Upper lobe of left lung (tissue), 6 donors: ENCODE measurements at regions not wholly inside any gene's neighbourhood (a gene's known extent, or its start where the extent isn't known, plus 50 kb on each side); places are given as distances from the start of the nearest gene placed in this dataset.

ENCODE experiments used
- ATAC-seq, 2 donors: fragments of 200-7000 bp; cut with Tn5 transposase; one replicate each; pipeline ENCODE4 v1.9.1; 2022; ENCODE audit warnings: mild to moderate bottlenecking in 2 of 2, moderate library complexity in 2 of 2; ENCODE audit not compliant: low FRiP score in 2 of 2
- DNase-seq, 2 donors: peaks; one replicate each; pipeline ENCODE4 v3.0.0-alpha.2; 2019 to 2020
- H3K27ac ChIP-seq, 4 donors: fragments of 200-600 bp; sonication (generic); one replicate each; pipeline ENCODE4 v1.5.1; 2016 to 2019
- H3K27me3 ChIP-seq, 4 donors: fragments of 200-600 bp; sonication (generic); one replicate each; pipeline ENCODE4 v1.5.1; 2017 to 2019
- H3K36me3 ChIP-seq, 4 donors: fragments of 200-600 bp; sonication (generic); one replicate each; pipeline ENCODE4 v1.5.1; 2016 to 2019
- H3K4me1 ChIP-seq, 4 donors: fragments of 200-600 bp; sonication (generic); one replicate each; pipeline ENCODE4 v1.5.1; 2018 to 2019
- H3K4me3 ChIP-seq, 4 donors: fragments of 200-600 bp; sonication (generic); one replicate each; pipeline ENCODE4 v1.5.1; 2017 to 2019; ENCODE audit warnings: mild to moderate bottlenecking in 2 of 4, moderate library complexity in 1 of 4
- H3K9me3 ChIP-seq, 4 donors: fragments of 200-600 bp; sonication (generic); one replicate each; pipeline ENCODE4 v1.5.1; 2018 to 2019
- CTCF ChIP-seq, 6 experiments: fragments of 450-650 bp in 4 of 6; fragments of 200-600 bp in 2 of 6; sonication (generic) in 2 of 6; IDR thresholded peaks; one replicate each; pipeline ENCODE4 v1.5.1; 2016 to 2019; ENCODE audit warnings: antibody characterized with exemption in 6 of 6
- EP300 ChIP-seq, 4 donors: sonication (generic); formaldehyde crosslinking; IDR thresholded peaks; one replicate each; pipeline ENCODE4 v1.5.1; 2017; ENCODE audit warnings: antibody characterized with exemption in 4 of 4, control low read depth in 2 of 4
- POLR2A ChIP-seq, 4 donors: fragments of 450-650 bp; IDR thresholded peaks; one replicate each; pipeline ENCODE4 v1.5.1; 2016 to 2017; ENCODE audit warnings: antibody characterized with exemption in 4 of 4, mild to moderate bottlenecking in 2 of 4
- POLR2AphosphoS5 ChIP-seq, 2 donors: sonication (generic); formaldehyde crosslinking; IDR thresholded peaks; one replicate each; pipeline ENCODE4 v1.5.1; 2017; ENCODE audit warnings: antibody characterized with exemption in 2 of 2
- WGBS, 2 donors: methylation state at CpG; one replicate each; pipeline ENCODE4 v1.1.5; 2017 to 2018; 5-methylcytosine and 5-hydroxymethylcytosine counted together
- donor health status: DM: no; HTN: no; CAD: no; lungs with moderate emphysema.
- donor health status: DM: no; HTN: yes; CAD: no; lungs with severe emphysema.

GRCh38 chr4:116880625-116881024, 204.8 kb downstream of the TRAM1L1 start:
- WGBS, 2 donors: 40 to 44% methylated on average over 1 of the region's 1 CpG

GRCh38 chr4:116878280-116878679, 207.1 kb downstream of the TRAM1L1 start:
- Histone ChIP-seq H3K4me1 (no peaks in the 10 kb centered on the region), H3K36me3 (no peaks in the 10 kb centered on the region), H3K4me3 (no peak overlapping the region), H3K27ac (no peak overlapping the region), H3K27me3 (no peaks in the 10 kb centered on the region), H3K9me3 (no peaks in the 10 kb centered on the region)
- no peak for DNase-seq
- ATAC-seq: no peak
- TF ChIP-seq EP300 (IDR thresholded peaks at IDR 0.05) (no peak), CTCF (IDR thresholded peaks at IDR 0.05) (no peak), POLR2A (IDR thresholded peaks at IDR 0.05) (no peak), POLR2AphosphoS5 (IDR thresholded peaks at IDR 0.05) (no peak)

More at GRCh38 chr4:116880625-116881024, 204.8 kb downstream of the TRAM1L1 start:
- Histone ChIP-seq H3K4me1 (no peaks in the 10 kb centered on the region), H3K36me3 (no peaks in the 10 kb centered on the region), H3K9me3 (no peaks in the 10 kb centered on the region), H3K27me3 (no peaks in the 10 kb centered on the region), H3K4me3 (no peak overlapping the region), H3K27ac (no peak overlapping the region)
- no peak for TF ChIP-seq POLR2AphosphoS5 (IDR thresholded peaks at IDR 0.05)
- no peak for TF ChIP-seq EP300 (IDR thresholded peaks at IDR 0.05)
- no peak for TF ChIP-seq POLR2A (IDR thresholded peaks at IDR 0.05)
- no peak for TF ChIP-seq CTCF (IDR thresholded peaks at IDR 0.05)
- DNase-seq: no peak
- ATAC-seq: no peak

- ATAC-seq: no peak
Observed at GRCh38 chr4:116877069-116877468, 208.3 kb downstream of the TRAM1L1 start.

GRCh38 chr4:116872941-116873340, 212.4 kb downstream of the TRAM1L1 start:
- ATAC-seq: no peak
- WGBS, 2 donors: 30 to 41% methylated on average over 1 of the region's 1 CpG
- TF ChIP-seq POLR2AphosphoS5 (IDR thresholded peaks at IDR 0.05): no peak
- no peak for TF ChIP-seq POLR2A (IDR thresholded peaks at IDR 0.05)
- no peak for TF ChIP-seq EP300 (IDR thresholded peaks at IDR 0.05)
- TF ChIP-seq CTCF (IDR thresholded peaks at IDR 0.05): no peak
- no peak overlapping the region for H3K4me3 ChIP-seq
- H3K9me3 ChIP-seq: no peaks in the 10 kb centered on the region
- no peaks in the 10 kb centered on the region for H3K36me3 ChIP-seq
- no peaks in the 10 kb centered on the region for H3K4me1 ChIP-seq
- H3K27ac ChIP-seq: no peak overlapping the region
- no peaks in the 10 kb centered on the region for H3K27me3 ChIP-seq
- no peak for DNase-seq

More at GRCh38 chr4:116877069-116877468, 208.3 kb downstream of the TRAM1L1 start:
- H3K9me3 ChIP-seq: no peaks in the 10 kb centered on the region
- no peaks in the 10 kb centered on the region for H3K36me3 ChIP-seq
- no peaks in the 10 kb centered on the region for H3K27me3 ChIP-seq
- H3K4me1 ChIP-seq: no peaks in the 10 kb centered on the region
- no peak overlapping the region for H3K27ac ChIP-seq
- H3K4me3 ChIP-seq: no peak overlapping the region
- DNase-seq: no peak
- TF ChIP-seq POLR2AphosphoS5 (IDR thresholded peaks at IDR 0.05) (no peak), CTCF (IDR thresholded peaks at IDR 0.05) (no peak), EP300 (IDR thresholded peaks at IDR 0.05) (no peak), POLR2A (IDR thresholded peaks at IDR 0.05) (no peak)
- WGBS, 2 donors: 73 to 74% methylated on average over 1 of the region's 1 CpG

GRCh38 chr4:116872308-116872707, 213.1 kb downstream of the TRAM1L1 start:
- no peaks in the 10 kb centered on the region for H3K4me1 ChIP-seq
- H3K36me3 ChIP-seq: no peaks in the 10 kb centered on the region
- 60 to 79% methylated on average over 1 of the region's 1 CpG for WGBS, 2 donors
- no peak for DNase-seq
- TF ChIP-seq POLR2A (IDR thresholded peaks at IDR 0.05): no peak
- TF ChIP-seq EP300 (IDR thresholded peaks at IDR 0.05): no peak
- TF ChIP-seq POLR2AphosphoS5 (IDR thresholded peaks at IDR 0.05): no peak
- TF ChIP-seq CTCF (IDR thresholded peaks at IDR 0.05): no peak
- H3K27ac ChIP-seq: no peak overlapping the region
- no peak for ATAC-seq
- H3K27me3 ChIP-seq: no peaks in the 10 kb centered on the region
- H3K9me3 ChIP-seq: no peaks in the 10 kb centered on the region
- no peak overlapping the region for H3K4me3 ChIP-seq
